ENCODE measurements at regions not wholly inside any gene's neighbourhood (a gene's known extent, or its start where the extent isn't known, plus 50 kb on each side); places are given as distances from the start of the nearest gene placed in this dataset.

- H3K27me3 ChIP-seq: no peaks in the 10 kb centered on the region
- no peak overlapping the region for H3K27ac ChIP-seq
- no peaks in the 10 kb centered on the region for H3K36me3 ChIP-seq
- no peak for DNase-seq
- no peak for ATAC-seq (ENCODE audit: low FRiP score in 2 of 2)
- 92% methylated on average over 2 of the region's 2 CpGs for WGBS, 2 donors
- TF ChIP-seq POLR2A (IDR thresholded peaks at IDR 0.05) (no peak), POLR2AphosphoS5 (IDR thresholded peaks at IDR 0.05) (no peak), EP300 (IDR thresholded peaks at IDR 0.05) (no peak)
- H3K9me3 ChIP-seq: no peaks in the 10 kb centered on the region
- no peak overlapping the region for H3K4me3 ChIP-seq
- H3K4me1 ChIP-seq: no peaks in the 10 kb centered on the region
These were observed 99.1 kb upstream of the AGTR1 start for GRCh38 chr3:148598619-148599018.

DNA sequence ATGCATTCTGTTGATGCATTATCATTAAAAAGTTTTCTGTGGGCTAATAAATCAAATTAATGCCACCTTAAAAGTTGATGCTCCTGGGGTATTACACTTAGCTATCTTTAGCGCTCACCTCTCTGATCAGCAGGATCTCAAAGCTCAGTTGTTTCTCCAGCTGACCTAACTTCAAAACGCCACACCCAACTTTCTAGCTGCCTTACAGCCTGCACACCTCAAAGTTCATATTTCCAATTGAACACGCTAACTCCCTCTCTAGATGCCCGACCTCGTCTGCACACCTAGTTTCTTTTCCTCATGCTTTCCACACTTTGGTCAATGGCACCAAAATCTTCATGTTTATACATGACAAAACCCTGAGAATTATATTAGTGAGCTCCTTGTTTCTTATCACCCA lies 98.2 kb upstream of the AGTR1 start:
- TF ChIP-seq CTCF (IDR thresholded peaks at IDR 0.05) (no peak), POLR2A (IDR thresholded peaks at IDR 0.05) (no peak), POLR2AphosphoS5 (IDR thresholded peaks at IDR 0.05) (no peak), EP300 (IDR thresholded peaks at IDR 0.05) (no peak)
- Histone ChIP-seq H3K4me3 (no peak overlapping the region), H3K27ac (no peak overlapping the region), H3K9me3 (no peaks in the 10 kb centered on the region), H3K4me1 (no peaks in the 10 kb centered on the region), H3K27me3 (no peaks in the 10 kb centered on the region), H3K36me3 (no peaks in the 10 kb centered on the region)
- DNase-seq (no peak), ATAC-seq (ENCODE audit: low FRiP score in 2 of 2) (no peak)
- 84 to 93% methylated on average over 5 of the region's 5 CpGs for WGBS, 2 donors

DNA sequence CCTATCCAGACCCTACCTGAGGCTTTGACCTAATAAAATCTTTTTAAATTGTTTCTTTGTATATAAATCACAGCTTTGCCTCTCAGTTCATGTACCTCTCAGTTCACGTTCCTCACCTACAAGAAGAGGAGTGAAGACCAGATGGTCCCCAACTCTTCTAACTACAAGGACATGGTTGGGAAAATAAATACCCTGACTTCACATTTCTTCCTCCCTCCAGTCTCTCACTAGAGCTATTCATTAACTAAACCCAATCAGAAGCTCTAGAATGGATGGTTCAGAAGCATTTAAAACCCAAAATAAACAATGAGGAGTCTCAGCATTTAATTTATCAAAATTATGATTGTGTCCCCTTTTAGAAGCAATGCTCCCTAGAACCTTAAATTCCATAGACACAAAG lies 97.3 kb upstream of the AGTR1 start:
- Histone ChIP-seq H3K27ac (no peak overlapping the region), H3K4me1 (no peaks in the 10 kb centered on the region), H3K9me3 (no peaks in the 10 kb centered on the region), H3K36me3 (no peaks in the 10 kb centered on the region), H3K27me3 (no peaks in the 10 kb centered on the region), H3K4me3 (no peak overlapping the region)
- no peak for DNase-seq
- ATAC-seq (ENCODE audit: low FRiP score in 2 of 2): no peak
- TF ChIP-seq POLR2A (IDR thresholded peaks at IDR 0.05) (no peak), CTCF (IDR thresholded peaks at IDR 0.05) (no peak), POLR2AphosphoS5 (IDR thresholded peaks at IDR 0.05) (no peak), EP300 (IDR thresholded peaks at IDR 0.05) (no peak)
- WGBS, 2 donors: 73 to 95% methylated on average over 1 of the region's 1 CpG

GRCh38 chr3:148600902-148601765 lies 96.6 kb upstream of the AGTR1 start:
- no peaks in the 10 kb centered on the region for H3K27me3 ChIP-seq
- no peak for TF ChIP-seq EP300 (IDR thresholded peaks at IDR 0.05)
- TF ChIP-seq POLR2A (IDR thresholded peaks at IDR 0.05): no peak
- H3K9me3 ChIP-seq: no peaks in the 10 kb centered on the region
- H3K4me3 ChIP-seq: no peak overlapping the region
- H3K36me3 ChIP-seq: no peaks in the 10 kb centered on the region
- no peak overlapping the region for H3K27ac ChIP-seq
- DNase-seq (no peak), ATAC-seq (ENCODE audit: low FRiP score in 2 of 2) (no peak)
- H3K4me1 ChIP-seq: no peaks in the 10 kb centered on the region
- 42 to 59% methylated on average over 3 to 4 of the region's 4 CpGs for WGBS, 2 donors

DNA sequence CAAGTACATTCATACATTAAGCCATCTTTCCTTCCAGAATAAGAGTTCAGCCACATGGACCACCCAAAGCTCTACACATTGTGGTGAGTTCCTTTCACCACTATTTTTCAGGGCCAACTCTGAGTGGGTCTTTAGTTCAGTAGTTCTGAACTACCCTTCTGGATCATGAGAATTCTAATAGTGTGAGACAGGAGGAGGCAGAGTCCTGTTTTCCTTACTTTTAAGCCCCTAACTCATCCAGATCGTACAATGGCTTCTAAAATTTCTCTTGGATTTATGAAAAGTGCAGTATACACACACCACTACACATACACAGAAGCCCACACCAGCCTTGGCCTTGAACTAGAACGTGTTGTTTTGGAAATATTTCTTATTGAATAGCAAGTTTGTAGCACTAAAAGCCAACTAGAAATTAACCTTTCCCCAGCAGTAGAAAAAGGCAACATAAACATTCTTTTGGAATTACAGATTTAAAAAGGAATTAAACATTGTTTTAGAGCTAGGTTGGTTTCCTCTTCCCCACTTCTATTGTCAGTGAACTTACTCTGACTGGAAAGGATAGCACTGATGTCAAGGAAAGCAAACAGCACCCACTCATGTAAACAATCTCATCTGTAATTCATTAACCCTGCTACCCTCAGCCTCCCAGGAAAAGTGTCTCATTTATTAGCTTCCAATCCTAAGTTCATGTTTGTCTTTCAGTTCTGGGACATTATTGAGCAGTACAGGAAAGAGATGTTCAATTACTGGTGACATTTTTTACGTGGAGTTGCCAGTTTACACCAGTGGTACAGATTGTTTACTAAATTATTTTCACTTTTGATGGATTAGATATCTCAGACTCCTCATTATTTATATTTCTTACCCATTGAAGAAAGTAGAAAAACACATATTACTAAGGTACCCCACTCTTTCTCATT lies 95.7 kb upstream of the AGTR1 start:
- no peaks in the 10 kb centered on the region for H3K4me1 ChIP-seq
- TF ChIP-seq POLR2A (IDR thresholded peaks at IDR 0.05): no peak
- TF ChIP-seq EP300 (IDR thresholded peaks at IDR 0.05): no peak
- TF ChIP-seq CTCF (IDR thresholded peaks at IDR 0.05): no peak
- TF ChIP-seq POLR2AphosphoS5 (IDR thresholded peaks at IDR 0.05): no peak
- no peak for DNase-seq
- ATAC-seq (ENCODE audit: low FRiP score in 2 of 2): no peak
- H3K27me3 ChIP-seq: no peaks in the 10 kb centered on the region
- 51 to 53% methylated on average over 3 of the region's 3 CpGs for WGBS, 2 donors
- no peak overlapping the region for H3K4me3 ChIP-seq
- H3K27ac ChIP-seq: no peak overlapping the region
- no peaks in the 10 kb centered on the region for H3K9me3 ChIP-seq
- no peaks in the 10 kb centered on the region for H3K36me3 ChIP-seq
